Spleen (tissue), 7 donors: ENCODE measurements at regions not wholly inside any gene's neighbourhood (a gene's known extent, or its start where the extent isn't known, plus 50 kb on each side); places are given as distances from the start of the nearest gene placed in this dataset.

Source experiments
- POLR2AphosphoS5 ChIP-seq, 3 donors: sonication (generic); formaldehyde crosslinking; IDR thresholded peaks; one replicate each; pipeline ENCODE4 v1.5.1; 2017; ENCODE audit warnings: antibody characterized with exemption in 3 of 3
- TF ChIP-seq, protein P1 (sequence below), 11 experiments: fragments of 200-600 bp in 7 of 11; fragments of 450-650 bp in 4 of 11; sonication (generic) in 4 of 11; IDR thresholded peaks in 8 of 11; conservative IDR thresholded peaks in 3 of 11; 1 replicate in 7 of 11; 2 replicates in 4 of 11; pipeline versions ENCODE4 v1.4.0 to v1.8.0; 2016 to 2021; ENCODE audit warnings: antibody characterized with exemption in 11 of 11, inconsistent platforms in 4 of 11, mild to moderate bottlenecking in 1 of 11
- donor health status: DM: no; HTN: no; CAD: no; lungs with moderate emphysema.
- donor health status: DM: no; HTN: no; CAD: no.
- donor health status: DM: no; HTN: no; CAD: no.

DNA sequence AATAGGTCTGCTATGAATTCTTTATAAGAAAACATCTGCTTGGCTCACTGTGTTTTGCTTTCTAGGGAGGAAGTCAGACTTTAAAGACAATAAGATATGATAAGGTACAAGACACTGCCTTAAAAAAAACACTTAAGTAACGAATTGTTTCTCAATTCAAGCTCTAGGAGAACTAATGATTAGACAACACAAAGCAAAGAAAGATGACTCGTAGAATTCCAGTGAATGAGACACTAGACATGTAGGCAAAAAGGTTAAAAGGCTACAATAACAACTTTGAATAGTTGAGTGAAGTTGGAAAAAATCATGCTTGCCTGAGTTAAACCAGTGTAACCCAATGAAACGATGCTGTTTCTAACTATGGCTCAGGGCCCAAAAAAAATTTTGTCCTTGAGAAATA lies 344.4 kb upstream of the ACTRT1 start:
- TF ChIP-seq, protein P1, sequence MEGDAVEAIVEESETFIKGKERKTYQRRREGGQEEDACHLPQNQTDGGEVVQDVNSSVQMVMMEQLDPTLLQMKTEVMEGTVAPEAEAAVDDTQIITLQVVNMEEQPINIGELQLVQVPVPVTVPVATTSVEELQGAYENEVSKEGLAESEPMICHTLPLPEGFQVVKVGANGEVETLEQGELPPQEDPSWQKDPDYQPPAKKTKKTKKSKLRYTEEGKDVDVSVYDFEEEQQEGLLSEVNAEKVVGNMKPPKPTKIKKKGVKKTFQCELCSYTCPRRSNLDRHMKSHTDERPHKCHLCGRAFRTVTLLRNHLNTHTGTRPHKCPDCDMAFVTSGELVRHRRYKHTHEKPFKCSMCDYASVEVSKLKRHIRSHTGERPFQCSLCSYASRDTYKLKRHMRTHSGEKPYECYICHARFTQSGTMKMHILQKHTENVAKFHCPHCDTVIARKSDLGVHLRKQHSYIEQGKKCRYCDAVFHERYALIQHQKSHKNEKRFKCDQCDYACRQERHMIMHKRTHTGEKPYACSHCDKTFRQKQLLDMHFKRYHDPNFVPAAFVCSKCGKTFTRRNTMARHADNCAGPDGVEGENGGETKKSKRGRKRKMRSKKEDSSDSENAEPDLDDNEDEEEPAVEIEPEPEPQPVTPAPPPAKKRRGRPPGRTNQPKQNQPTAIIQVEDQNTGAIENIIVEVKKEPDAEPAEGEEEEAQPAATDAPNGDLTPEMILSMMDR (IDR thresholded peaks at IDR 0.05 in 8 of 11, conservative IDR thresholded peaks at IDR 0.05 in 3 of 11): no peak
- no peak for TF ChIP-seq POLR2AphosphoS5 (IDR thresholded peaks at IDR 0.05)
